GM19035 (cell line): ENCODE measurements at regions not wholly inside any gene's neighbourhood (a gene's known extent, or its start where the extent isn't known, plus 50 kb on each side); places are given as distances from the start of the nearest gene placed in this dataset.

Experiments
- ATAC-seq: cut with Tn5 transposase; IDR thresholded peaks from one replicate; pipeline ENCODE4 v1.9.1; 2021; ENCODE audit not compliant: unreplicated experiment

DNA sequence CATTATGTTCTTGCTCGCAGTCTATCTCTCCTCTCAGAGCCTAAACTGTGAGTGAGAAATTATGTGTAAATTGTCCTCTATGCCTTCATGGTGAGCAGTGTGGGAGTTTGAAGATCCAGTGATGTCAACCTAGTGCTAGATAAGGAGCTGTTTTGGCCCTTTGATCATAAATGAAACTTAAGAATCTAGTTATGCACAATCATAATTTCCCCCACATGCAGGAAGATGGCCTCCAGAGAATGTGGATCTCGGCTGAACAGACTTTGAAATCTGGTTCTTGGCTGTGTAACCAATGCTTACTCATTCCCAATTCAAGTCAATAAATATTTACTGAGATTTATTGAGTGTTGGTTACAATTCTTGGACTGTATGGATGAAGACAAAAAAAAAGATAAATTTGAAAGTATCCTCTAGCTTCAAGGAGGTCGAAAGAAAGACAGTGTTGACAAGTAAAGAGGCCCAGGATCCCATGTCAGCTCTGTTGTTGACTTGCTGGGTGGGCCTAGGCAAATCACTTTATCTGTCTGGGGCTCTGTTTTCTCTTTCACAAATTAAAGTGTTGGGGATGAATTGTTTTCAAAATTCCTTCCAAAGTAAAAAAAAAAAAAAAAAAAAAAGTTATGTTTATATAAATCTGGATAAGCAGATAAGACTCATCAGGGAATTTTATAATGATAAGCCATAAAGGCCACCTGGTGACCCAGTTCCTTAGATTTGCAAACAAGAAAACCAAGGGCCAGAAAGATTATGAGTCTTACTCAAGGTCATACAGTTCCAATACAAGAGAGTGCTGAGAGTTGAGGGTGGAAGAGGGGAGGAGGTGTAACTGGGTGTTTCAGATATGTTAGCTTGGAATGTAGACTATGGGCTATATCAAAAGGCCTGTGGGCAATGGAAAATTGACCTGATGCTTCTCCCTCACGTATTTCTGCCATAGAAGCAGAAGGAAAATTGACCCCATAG lies 969.9 kb downstream of the KCNMA1 start:
- ATAC-seq, result no peak

DNA sequence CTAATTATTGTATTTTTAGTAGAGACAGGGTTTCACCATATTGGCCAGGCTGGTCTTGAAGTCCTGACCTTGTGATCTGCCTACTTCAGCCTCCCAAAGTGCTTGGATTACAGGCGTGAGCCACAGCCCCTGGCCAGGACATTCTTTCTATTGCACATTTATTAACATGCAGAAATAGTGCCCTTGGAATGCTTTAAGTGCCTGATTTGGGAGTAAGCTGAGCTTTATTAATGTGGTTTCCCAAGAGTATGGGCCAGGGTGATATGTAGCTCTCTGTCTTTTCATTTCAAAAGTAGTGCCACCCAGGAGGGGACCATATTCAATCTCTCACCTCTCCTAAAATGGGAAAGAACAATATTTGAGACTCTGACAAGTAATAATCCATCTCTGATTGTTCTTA lies 970.7 kb downstream of the KCNMA1 start:
- no peak for ATAC-seq

- ATAC-seq, result no peak
These were observed 972.6 kb downstream of the KCNMA1 start for GRCh38 chr10:76665029-76665428.

- no peak for ATAC-seq
These were observed 980.1 kb downstream of the KCNMA1 start for GRCh38 chr10:76657337-76658012.

DNA sequence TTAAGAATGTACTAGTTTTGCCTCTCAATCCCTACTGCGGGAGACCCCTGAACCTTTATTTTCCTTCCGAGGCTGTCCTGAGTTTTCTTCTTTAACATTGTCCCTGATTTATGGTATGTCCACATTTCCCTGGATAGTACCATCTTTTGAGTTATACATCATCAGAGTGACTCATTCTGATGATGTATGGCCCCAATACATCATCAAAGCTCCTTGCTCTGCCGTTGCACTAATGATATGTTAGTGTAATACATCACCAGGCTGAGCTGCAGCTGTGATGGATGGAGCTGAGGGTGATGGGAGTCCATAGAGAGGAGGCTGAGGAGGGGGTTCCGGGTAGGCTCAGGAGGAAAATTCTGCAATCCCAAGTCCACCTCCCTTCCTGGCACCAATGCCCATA lies 986.5 kb downstream of the KCNMA1 start:
- ATAC-seq, result no peak

DNA sequence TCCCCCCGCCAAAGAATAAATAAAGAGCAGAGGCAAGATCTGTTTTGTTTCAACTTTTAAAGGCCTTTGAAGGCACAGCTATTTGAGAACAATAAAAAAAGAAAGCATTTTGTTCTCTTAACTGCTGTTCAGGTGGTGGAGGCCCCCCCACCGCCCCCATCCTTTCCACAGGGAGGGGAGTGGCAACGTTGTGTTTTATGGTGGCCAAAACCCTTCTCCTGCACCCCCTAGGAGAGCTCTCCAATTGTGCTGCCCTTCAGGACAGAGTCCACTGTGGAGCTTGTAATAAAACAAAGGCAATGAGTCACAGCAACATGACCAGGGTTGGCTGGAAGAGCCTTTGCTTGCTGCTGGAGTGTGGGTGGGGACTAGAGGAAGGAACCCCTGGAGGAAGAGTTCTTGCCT lies 987.9 kb downstream of the KCNMA1 start:
- ATAC-seq, result no peak

DNA sequence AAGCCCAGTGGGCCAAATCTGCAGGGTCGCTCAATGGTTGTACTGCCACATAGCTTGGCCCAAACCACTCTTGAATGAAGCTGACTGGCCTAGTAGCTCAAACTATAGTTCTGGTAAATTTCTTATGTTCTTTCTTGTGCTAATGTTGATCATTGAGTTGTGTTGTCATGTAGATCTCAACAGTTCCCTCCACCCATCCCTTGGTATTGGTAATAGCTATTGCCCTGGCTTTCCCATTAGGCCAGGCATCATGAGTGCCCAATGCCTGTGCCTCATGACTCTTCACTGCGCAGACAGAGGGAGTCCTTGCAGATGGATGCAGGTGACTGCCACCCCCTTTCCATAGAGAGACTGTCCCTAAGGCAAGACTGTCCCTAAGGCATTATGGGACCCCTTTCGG lies 988.4 kb downstream of the KCNMA1 start:
- ATAC-seq, result no peak

DNA sequence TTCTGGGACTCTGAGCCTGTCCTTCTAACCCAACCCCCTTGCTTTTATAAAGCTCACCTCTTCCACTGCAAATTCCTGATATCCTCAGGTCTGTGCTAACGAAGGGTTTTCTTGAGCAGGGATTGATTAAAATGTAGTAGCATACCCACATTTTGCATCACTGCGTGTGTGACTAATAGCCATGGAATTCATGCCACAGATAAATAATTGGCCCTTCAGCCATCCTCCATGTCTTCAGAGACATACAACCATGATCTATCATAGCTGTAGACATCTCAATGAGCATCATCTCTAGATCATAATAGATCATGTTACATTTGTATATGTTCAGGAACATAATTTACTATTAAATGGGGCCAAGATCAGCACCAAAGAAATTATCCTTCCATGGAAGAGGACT lies 990.3 kb downstream of the KCNMA1 start:
- ATAC-seq, result no peak

GRCh38 chr10:76645341-76645740 lies 992.3 kb downstream of the KCNMA1 start:
- ATAC-seq, result no peak

- no peak for ATAC-seq
These were observed 993.1 kb downstream of the KCNMA1 start for GRCh38 chr10:76644476-76644875.

GRCh38 chr10:76643511-76643911 lies 994.1 kb downstream of the KCNMA1 start:
- no peak for ATAC-seq

DNA sequence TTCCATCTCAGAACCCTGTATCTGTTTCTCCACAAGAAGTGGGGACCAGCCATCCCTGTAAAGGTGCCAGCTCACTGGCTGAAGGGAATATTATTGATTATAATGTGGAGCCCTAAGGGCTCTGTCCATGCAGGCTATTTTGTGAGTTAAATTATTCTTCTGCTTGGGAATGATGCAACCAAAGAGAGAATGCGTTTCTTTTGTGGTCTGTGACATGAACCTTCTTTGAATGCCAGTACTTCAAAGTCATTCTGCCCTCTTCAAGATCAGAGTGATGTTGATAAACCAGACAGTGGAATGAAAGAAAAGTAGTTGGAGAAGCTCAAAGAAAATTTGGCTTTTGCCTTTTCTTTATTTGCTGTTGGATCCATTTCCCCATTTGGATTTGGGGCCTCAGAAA lies 995.2 kb downstream of the KCNMA1 start:
- ATAC-seq, result no peak

GRCh38 chr10:76641215-76641614 lies 996.4 kb downstream of the KCNMA1 start:
- ATAC-seq, result no peak

GRCh38 chr10:76640806-76641205 lies 996.8 kb downstream of the KCNMA1 start:
- ATAC-seq, result no peak

- no peak for ATAC-seq
These were observed 1004.9 kb downstream of the KCNMA1 start for GRCh38 chr10:76632767-76633051.

GRCh38 chr10:76631884-76632766 lies 1005.5 kb downstream of the KCNMA1 start:
- ATAC-seq, result no peak

DNA sequence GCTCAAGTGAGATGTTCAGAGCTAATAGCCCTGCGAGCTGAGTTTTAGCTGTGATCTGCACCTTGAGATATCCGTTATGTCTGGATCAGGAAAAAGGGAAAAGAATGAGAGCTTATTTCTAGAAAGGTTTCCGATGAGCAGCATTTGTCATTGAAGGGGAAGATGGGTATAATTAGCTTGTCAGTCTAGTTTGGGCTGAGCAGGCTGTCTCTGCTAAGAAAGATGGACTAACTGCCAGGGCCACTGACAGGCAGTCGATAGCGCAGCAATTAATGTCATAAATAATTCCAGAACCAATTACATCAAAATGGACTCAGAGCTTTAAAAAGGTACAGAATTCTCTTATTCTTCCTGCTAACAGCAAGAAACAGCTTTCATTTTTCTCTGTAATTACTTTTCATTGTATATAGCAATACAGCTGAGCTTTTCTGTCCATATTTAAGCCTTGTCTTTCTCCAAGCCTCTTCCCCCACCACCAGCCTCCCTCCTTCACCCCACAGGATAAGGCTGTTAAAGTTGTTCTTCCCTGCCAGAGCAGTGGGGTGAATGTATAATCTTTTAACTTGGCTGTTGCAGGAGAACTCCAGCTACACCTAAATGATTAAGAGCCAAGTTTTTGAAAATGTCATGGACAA lies 1006.5 kb downstream of the KCNMA1 start:
- no peak for ATAC-seq

GRCh38 chr10:76628801-76629200 lies 1008.8 kb downstream of the KCNMA1 start:
- no peak for ATAC-seq

GRCh38 chr10:76626386-76626785 lies 1011.2 kb downstream of the KCNMA1 start:
- no peak for ATAC-seq

GRCh38 chr10:76624470-76624869 lies 1013.1 kb downstream of the KCNMA1 start:
- ATAC-seq, result peak; percentile 64
